Endothelial cell of umbilical vein (primary cell): ENCODE measurements at regions not wholly inside any gene's neighbourhood (a gene's known extent, or its start where the extent isn't known, plus 50 kb on each side); places are given as distances from the start of the nearest gene placed in this dataset.

Experiments used
- BruUV-seq: library from RNA; stranded (reverse); fragments of 400-500 nt; replicated peaks from 2 replicates; lab custom pipeline; 2021; lab: Mats Ljungman, UMichigan
- CTCF ChIA-PET: fragments of 300-600, 350-600 bp; sonication (Branson Sonifier 250); formaldehyde crosslinking; loops from one replicate; lab custom pipeline; 2021; ENCODE audit warnings: antibody characterized with exemption, inconsistent platforms; lab: Charles Lee
- POLR2A ChIA-PET: fragments of 300-600, 350-600 bp; sonication (Branson Sonifier 250); formaldehyde crosslinking; loops from one replicate; lab custom pipeline; 2021; ENCODE audit warnings: antibody characterized with exemption, inconsistent platforms; lab: Charles Lee
- DNase-seq: peaks from one replicate; pipeline ENCODE4 v3.0.0-alpha.2; 2011; ENCODE audit warnings: low read depth, low spot score
- FAIRE-seq: peaks from 2 replicates; lab custom pipeline; 2011; peaks lifted over from hg19 to GRCh38; lab: Jason Lieb, UNC
- H2AFZ ChIP-seq: 2 replicates; pipeline ENCODE4 v1.6.0; 2012; ENCODE audit warnings: low read depth, low read length, control low read depth, inconsistent platforms
- H3K27ac ChIP-seq: 2 replicates; pipeline ENCODE4 v1.5.1; 2011; ENCODE audit warnings: low read depth, mild to moderate bottlenecking, control low read depth, low read length, moderate library complexity; ENCODE audit not compliant: insufficient read depth
- H3K27me3 ChIP-seq, 2 experiments: 2 replicates each; pipeline versions ENCODE4 v1.6.0 to v1.6.1; 2011; ENCODE audit warnings: low read length in 2 of 2, mixed read lengths in 1 of 2; ENCODE audit not compliant: control insufficient read depth in 2 of 2, insufficient read depth in 2 of 2
- H3K36me3 ChIP-seq, 2 experiments: 2 replicates in 1 of 2; 3 replicates in 1 of 2; pipeline ENCODE4 v1.5.1; 2011; ENCODE audit warnings: low read length in 2 of 2, mild to moderate bottlenecking in 1 of 2, moderate library complexity in 1 of 2; ENCODE audit not compliant: control insufficient read depth in 2 of 2, insufficient read depth in 2 of 2; ENCODE audit errors: extremely low read depth in 1 of 2
- H3K4me1 ChIP-seq: 3 replicates; pipeline ENCODE4 v1.5.1; 2011; ENCODE audit warnings: mild to moderate bottlenecking, low read length; ENCODE audit not compliant: control insufficient read depth, insufficient read depth; ENCODE audit errors: extremely low read depth
- H3K4me2 ChIP-seq: 2 replicates; pipeline ENCODE4 v1.6.1; 2011; ENCODE audit warnings: low read length, control low read depth, mixed read lengths; ENCODE audit not compliant: insufficient read depth
- H3K4me3 ChIP-seq, 3 experiments: fragments of 200-600 bp in 1 of 3; sonication (generic), shearing (Covaris generic) in 1 of 3; replicated peaks in 1 of 3; 2 replicates each; pipeline ENCODE4 v1.5.1; 2011 to 2016; ENCODE audit warnings: control low read depth in 3 of 3, low read length in 3 of 3, mild to moderate bottlenecking in 2 of 3, inconsistent platforms in 1 of 3, low read depth in 1 of 3, moderate library complexity in 1 of 3; ENCODE audit not compliant: insufficient read depth in 1 of 3
- H3K79me2 ChIP-seq: 2 replicates; pipeline ENCODE4 v1.6.0; 2012; ENCODE audit warnings: low read length, inconsistent platforms; ENCODE audit not compliant: control insufficient read depth, insufficient read depth
- H3K9ac ChIP-seq: replicated peaks from 2 replicates; pipeline ENCODE3; 2011; ENCODE audit warnings: low read length, control low read depth; ENCODE audit not compliant: insufficient read depth; ENCODE audit errors: extremely low read depth
- H3K9me1 ChIP-seq: replicated peaks from 3 replicates; pipeline ENCODE4 v1.6.0; 2011; ENCODE audit warnings: mild to moderate bottlenecking, low read length; ENCODE audit not compliant: control insufficient read depth, insufficient read depth; ENCODE audit errors: extremely low read depth
- H3K9me3 ChIP-seq: replicated peaks from 2 replicates; pipeline ENCODE4 v1.5.1; 2012; ENCODE audit warnings: low read length, inconsistent platforms; ENCODE audit not compliant: control insufficient read depth, insufficient read depth
- H4K20me1 ChIP-seq: replicated peaks from 2 replicates; pipeline ENCODE3; 2011; ENCODE audit warnings: mild to moderate bottlenecking, low read length; ENCODE audit not compliant: control insufficient read depth, insufficient read depth; ENCODE audit errors: extremely low read depth
- EZH2 ChIP-seq: IDR thresholded peaks from 2 replicates; pipeline ENCODE4 v1.6.1; 2012; ENCODE audit warnings: borderline replicate concordance, low read depth, mild to moderate bottlenecking, moderate library complexity, low read length, inconsistent platforms; ENCODE audit not compliant: severe bottlenecking
- FOS ChIP-seq: IDR thresholded peaks from 2 replicates; pipeline ENCODE4 v1.6.1; 2011; ENCODE audit warnings: mild to moderate bottlenecking, low read length, moderate library complexity, borderline replicate concordance; ENCODE audit not compliant: insufficient read depth
- GATA2 ChIP-seq: IDR thresholded peaks from 2 replicates; pipeline ENCODE4 v1.7.0; 2011; ENCODE audit warnings: low read depth, mild to moderate bottlenecking, moderate library complexity, mixed read lengths, low read length; ENCODE audit not compliant: insufficient read length, insufficient read depth
- JUN ChIP-seq: IDR thresholded peaks from 2 replicates; pipeline ENCODE4 v1.6.1; 2011; ENCODE audit warnings: borderline replicate concordance, low read depth; ENCODE audit not compliant: insufficient read length, insufficient read depth
- MYC ChIP-seq: IDR thresholded peaks from one replicate; pipeline ENCODE4 v1.6.1; 2011; ENCODE audit warnings: mild to moderate bottlenecking, low read depth, low read length
- POLR2A ChIP-seq: IDR thresholded peaks from 2 replicates; pipeline ENCODE4 v1.6.1; 2012; ENCODE audit warnings: low read depth, mild to moderate bottlenecking, control low read depth, low read length
- POLR2AphosphoS5 ChIP-seq: IDR thresholded peaks from 2 replicates; pipeline ENCODE4 v1.6.1; 2012; ENCODE audit warnings: low read depth, mild to moderate bottlenecking, control low read depth, low read length, moderate library complexity; ENCODE audit not compliant: insufficient read depth
- dilution Hi-C: fragments of 300-500 bp; cut with MboI; formaldehyde crosslinking; loops from one replicate; pipeline ENCODE4 v1.15.0; 2019; ENCODE audit warnings: low sequenced_read_pairs; ENCODE audit not compliant: extremely low pct_ligation_motif_present
- intact Hi-C: fragments of 100-400 bp; cut with micrococcal nuclease; formaldehyde crosslinking; loops from one replicate; pipeline ENCODE4 v1.10.0; 2022
- TF ChIP-seq, protein P1 (sequence below), 2 donors: IDR thresholded peaks; 1 replicate in 1 of 2; 2 replicates in 1 of 2; pipeline ENCODE4 v1.5.1; 2011; ENCODE audit warnings: low read length in 2 of 2, mild to moderate bottlenecking in 2 of 2, moderate library complexity in 2 of 2, control low read depth in 1 of 2, inconsistent platforms in 1 of 2, low read depth in 1 of 2; ENCODE audit not compliant: insufficient read depth in 1 of 2; ENCODE audit errors: extremely low read depth in 1 of 2
- TF ChIP-seq, protein P2 (sequence below): IDR thresholded peaks from 2 replicates; pipeline ENCODE4 v1.6.1; 2011; ENCODE audit not compliant: insufficient read depth, insufficient read length

DNA sequence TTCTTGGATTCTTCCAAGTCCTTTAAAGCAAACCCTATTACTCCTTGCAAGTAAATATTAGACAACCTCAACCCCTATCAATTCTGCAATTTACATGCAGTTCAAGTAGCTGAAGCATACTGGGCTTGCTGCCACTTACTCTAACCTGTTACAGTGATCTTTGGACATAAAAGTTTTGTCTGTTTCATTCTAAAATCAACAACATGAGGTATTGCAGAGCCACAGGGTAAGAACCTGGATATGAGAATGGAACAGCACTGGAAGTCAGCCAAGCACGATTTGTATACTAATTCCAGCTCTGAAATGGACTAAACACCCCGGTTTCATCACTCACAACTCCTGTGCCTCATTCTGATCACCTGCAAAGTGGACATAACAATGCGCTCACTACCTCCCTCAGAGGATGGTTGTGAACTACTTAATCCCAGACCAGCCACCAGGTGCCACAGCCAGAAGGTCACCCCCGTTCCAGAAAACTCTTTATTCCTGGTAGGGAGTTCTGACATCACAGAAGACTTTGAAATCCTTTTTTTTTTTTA, 270.0 kb downstream of the ADGB start:
- H3K4me1 ChIP-seq = no peaks in the 10 kb centered on the region
- POLR2A ChIA-PET = no interaction called here
- DNase-seq (no peak), FAIRE-seq (no peak)
- H3K27me3 ChIP-seq = no peaks in the 10 kb centered on the region
- no peak overlapping the region for H2AFZ ChIP-seq
- CTCF ChIA-PET = no interaction called here
- TF ChIP-seq FOS = no peak
- TF ChIP-seq EZH2 = no peak
- TF ChIP-seq, protein P1, sequence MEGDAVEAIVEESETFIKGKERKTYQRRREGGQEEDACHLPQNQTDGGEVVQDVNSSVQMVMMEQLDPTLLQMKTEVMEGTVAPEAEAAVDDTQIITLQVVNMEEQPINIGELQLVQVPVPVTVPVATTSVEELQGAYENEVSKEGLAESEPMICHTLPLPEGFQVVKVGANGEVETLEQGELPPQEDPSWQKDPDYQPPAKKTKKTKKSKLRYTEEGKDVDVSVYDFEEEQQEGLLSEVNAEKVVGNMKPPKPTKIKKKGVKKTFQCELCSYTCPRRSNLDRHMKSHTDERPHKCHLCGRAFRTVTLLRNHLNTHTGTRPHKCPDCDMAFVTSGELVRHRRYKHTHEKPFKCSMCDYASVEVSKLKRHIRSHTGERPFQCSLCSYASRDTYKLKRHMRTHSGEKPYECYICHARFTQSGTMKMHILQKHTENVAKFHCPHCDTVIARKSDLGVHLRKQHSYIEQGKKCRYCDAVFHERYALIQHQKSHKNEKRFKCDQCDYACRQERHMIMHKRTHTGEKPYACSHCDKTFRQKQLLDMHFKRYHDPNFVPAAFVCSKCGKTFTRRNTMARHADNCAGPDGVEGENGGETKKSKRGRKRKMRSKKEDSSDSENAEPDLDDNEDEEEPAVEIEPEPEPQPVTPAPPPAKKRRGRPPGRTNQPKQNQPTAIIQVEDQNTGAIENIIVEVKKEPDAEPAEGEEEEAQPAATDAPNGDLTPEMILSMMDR (IDR thresholded peaks at IDR 0.05; ENCODE audit: extremely low read depth in 1 of 2, insufficient read depth in 1 of 2, low read depth in 1 of 2, low read length in 2 of 2) = no peak
- TF ChIP-seq POLR2A = no peak
- no peak for TF ChIP-seq JUN
- TF ChIP-seq GATA2 = no peak
- TF ChIP-seq, protein P2, sequence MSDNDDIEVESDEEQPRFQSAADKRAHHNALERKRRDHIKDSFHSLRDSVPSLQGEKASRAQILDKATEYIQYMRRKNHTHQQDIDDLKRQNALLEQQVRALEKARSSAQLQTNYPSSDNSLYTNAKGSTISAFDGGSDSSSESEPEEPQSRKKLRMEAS = no peak
- TF ChIP-seq MYC = no peak
- no peak for TF ChIP-seq POLR2AphosphoS5
- no peaks in the 10 kb centered on the region for H3K9me1 ChIP-seq
- intact Hi-C loops (no loop called here), dilution Hi-C loops (no loop called here)
- H3K36me3 ChIP-seq = no peaks in the 10 kb centered on the region
- H3K27ac ChIP-seq = no peak overlapping the region
- no peaks in the 10 kb centered on the region for H4K20me1 ChIP-seq
- H3K4me2 ChIP-seq = no peak overlapping the region
- H3K4me3 ChIP-seq = no peak overlapping the region
- H3K9ac ChIP-seq = no peak overlapping the region
- BruUV-seq = no TSS peak
- no peaks in the 10 kb centered on the region for H3K9me3 ChIP-seq
- H3K79me2 ChIP-seq = no peaks in the 10 kb centered on the region
